ENCODE measurements at regions not wholly inside any gene's neighbourhood (a gene's known extent, or its start where the extent isn't known, plus 50 kb on each side); places are given as distances from the start of the nearest gene placed in this dataset.
"Not testable (repeated sequence)": the region's sequence is repeated elsewhere in the genome, so short reads cannot be mapped to it uniquely, and the experiment has no call there.

DNA sequence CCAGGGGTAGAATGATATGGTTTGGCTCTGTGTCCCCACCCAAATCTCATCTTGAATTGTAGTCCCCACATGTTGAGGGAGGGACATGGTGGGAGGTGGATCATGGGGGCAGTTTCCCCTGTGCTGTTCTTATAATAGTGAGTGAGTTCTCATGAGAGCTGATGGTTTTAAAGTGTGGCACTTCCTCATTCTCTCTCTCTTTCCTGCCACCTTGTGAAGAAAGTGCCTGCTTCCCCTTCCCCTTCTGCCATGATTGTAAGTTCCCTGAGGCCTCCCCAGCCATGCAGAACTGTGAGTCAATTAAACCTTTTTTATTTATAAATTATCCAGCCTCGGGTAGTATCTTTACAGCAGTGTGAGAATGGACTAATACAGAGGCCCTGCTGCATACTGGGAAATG, 201.1 kb downstream of the LARP7 start:
- H3K18ac ChIP-seq (ENCODE audit: low read depth, low read length); H3K4me2 ChIP-seq (ENCODE audit: low read depth, low read length); H2BK15ac ChIP-seq (ENCODE audit: low read depth, low read length); H2BK20ac ChIP-seq (ENCODE audit: low read depth, low read length); H3K27ac ChIP-seq (ENCODE audit: insufficient read depth, low read length); dilution Hi-C loops (cut with HindIII; ENCODE audit: low sequenced_read_pairs, unreplicated experiment); H3K9me3 ChIP-seq (ENCODE audit: control insufficient read depth, insufficient read depth, low read length); H3K14ac ChIP-seq (replicated peaks; ENCODE audit: low read depth, low read length); H3K27me3 ChIP-seq (ENCODE audit: control insufficient read depth, insufficient read depth, low read length); H2BK120ac ChIP-seq (ENCODE audit: low read depth, low read length); H2AFZ ChIP-seq (replicated peaks; ENCODE audit: low read length, poor library complexity); H3K4ac ChIP-seq (ENCODE audit: low read depth, low read length); in situ Hi-C loops (cut with MboI; ENCODE audit: low sequenced_read_pairs); H2AK5ac ChIP-seq (ENCODE audit: low read depth, low read length); H4K20me1 ChIP-seq (ENCODE audit: insufficient read depth, low read length); ATAC-seq (ENCODE audit: low read depth); H3K79me1 ChIP-seq (ENCODE audit: low read depth in 1 of 2, low read length in 2 of 2); H3K56ac ChIP-seq (ENCODE audit: extremely low read depth, insufficient read depth, low read length); H3K9me1 ChIP-seq (ENCODE audit: insufficient read depth, low read length); BruUV-seq (replicated peaks); H3K4me1 ChIP-seq (ENCODE audit: control insufficient read depth, insufficient read depth, low read length); DNase-seq; H3K4me3 ChIP-seq (ENCODE audit: insufficient read depth, low read depth, low read length); H4K5ac ChIP-seq (ENCODE audit: low read depth, low read length); H2AK9ac ChIP-seq (replicated peaks; ENCODE audit: low read depth, low read length, poor library complexity); CTCF ChIA-PET; H3K23ac ChIP-seq (ENCODE audit: low read depth, low read length); H2BK5ac ChIP-seq (ENCODE audit: low read depth, low read length, poor library complexity, severe bottlenecking); H3K9ac ChIP-seq (ENCODE audit: low read depth, low read length); H4K91ac ChIP-seq (ENCODE audit: insufficient read depth, low read depth, low read length); POLR2A ChIA-PET (ENCODE audit: unreplicated experiment); intact Hi-C loops (cut with micrococcal nuclease); H3K36me3 ChIP-seq (ENCODE audit: control insufficient read depth, insufficient read depth, low read length); H4K8ac ChIP-seq (ENCODE audit: low read depth in 2 of 2, low read length in 2 of 2): not testable (repeated sequence)
- WGBS, 2 experiments (ENCODE audit: extremely low coverage in 2 of 2, insufficient read length in 1 of 2): no CpG with 5 or more reads among the region's 1 CpG

Measured in IMR-90 (cell line).